CD14-positive monocyte (primary cell): ENCODE measurements at regions not wholly inside any gene's neighbourhood (a gene's known extent, or its start where the extent isn't known, plus 50 kb on each side); places are given as distances from the start of the nearest gene placed in this dataset.

Experiments
- DNase-seq, 3 donors: peaks; one replicate each; pipeline ENCODE4 v3.0.0-alpha.2; 2011 to 2022
- H2AFZ ChIP-seq: 2 replicates; pipeline ENCODE4 v1.6.0; 2012; ENCODE audit warnings: mild to moderate bottlenecking, low read depth, low read length, inconsistent platforms; ENCODE audit not compliant: insufficient read depth, poor library complexity, severe bottlenecking
- H3K27ac ChIP-seq, 2 donors: 1 replicate in 1 of 2; 2 replicates in 1 of 2; pipeline ENCODE4 v1.5.1; 2012 to 2013; ENCODE audit warnings: low read length in 2 of 2, control low read depth in 1 of 2, inconsistent platforms in 1 of 2, low read depth in 1 of 2, mild to moderate bottlenecking in 1 of 2
- H3K27me3 ChIP-seq, 2 donors: one replicate each; pipeline versions ENCODE4 v1.6.0 to v1.6.1; 2011 to 2013; ENCODE audit warnings: low read length in 2 of 2; ENCODE audit not compliant: control insufficient read depth in 2 of 2, insufficient read depth in 2 of 2
- H3K36me3 ChIP-seq, 2 donors: replicated peaks in 1 of 2; 1 replicate in 1 of 2; 2 replicates in 1 of 2; pipeline versions ENCODE4 v1.5.1 to v1.6.1; 2012 to 2013; ENCODE audit warnings: low read length in 2 of 2, control low read depth in 1 of 2, inconsistent platforms in 1 of 2, mild to moderate bottlenecking in 1 of 2; ENCODE audit not compliant: insufficient read depth in 2 of 2, control insufficient read depth in 1 of 2
- H3K4me1 ChIP-seq, 2 donors: 1 replicate in 1 of 2; 2 replicates in 1 of 2; pipeline versions ENCODE4 v1.5.1 to v1.6.1; 2012 to 2013; ENCODE audit warnings: low read length in 2 of 2, control low read depth in 1 of 2, inconsistent platforms in 1 of 2, mild to moderate bottlenecking in 1 of 2, moderate library complexity in 1 of 2; ENCODE audit not compliant: insufficient read depth in 2 of 2, control insufficient read depth in 1 of 2
- H3K4me2 ChIP-seq: replicated peaks from 2 replicates; pipeline ENCODE3; 2012; ENCODE audit warnings: low read length, moderate library complexity, mild to moderate bottlenecking; ENCODE audit not compliant: poor library complexity, severe bottlenecking; ENCODE audit errors: extremely low read depth
- H3K4me3 ChIP-seq, 3 experiments: fragments of 200-600 bp in 1 of 3; sonication (generic) in 1 of 3; replicated peaks in 1 of 3; 1 replicate in 2 of 3; 2 replicates in 1 of 3; pipeline ENCODE4 v1.5.1; 2011 to 2013; ENCODE audit warnings: low read length in 3 of 3, mild to moderate bottlenecking in 3 of 3, control low read depth in 2 of 3, low read depth in 2 of 3, inconsistent platforms in 1 of 3, moderate library complexity in 1 of 3
- H3K79me2 ChIP-seq: 2 replicates; pipeline ENCODE4 v1.6.0; 2012; ENCODE audit warnings: mild to moderate bottlenecking, control low read depth, inconsistent platforms, low read length, moderate library complexity; ENCODE audit not compliant: insufficient read depth
- H3K9ac ChIP-seq: 2 replicates; pipeline ENCODE4 v1.6.0; 2017; ENCODE audit warnings: low read length, mild to moderate bottlenecking; ENCODE audit not compliant: insufficient read depth, poor library complexity, severe bottlenecking
- H3K9me3 ChIP-seq, 2 donors: replicated peaks in 1 of 2; 1 replicate in 1 of 2; 2 replicates in 1 of 2; pipeline versions ENCODE4 v1.5.1 to v1.6.1; 2012 to 2013; ENCODE audit warnings: low read length in 2 of 2, control low read depth in 1 of 2; ENCODE audit not compliant: control insufficient read depth in 1 of 2, insufficient read depth in 1 of 2
- H4K20me1 ChIP-seq: 2 replicates; pipeline ENCODE4 v1.6.0; 2012; ENCODE audit warnings: mild to moderate bottlenecking, low read length, control low read depth, moderate library complexity; ENCODE audit not compliant: insufficient read depth
- H3K27ac Mint-ChIP-seq, 7 donors: one replicate each; pipeline ENCODE4 v1.8.0; 2020; ENCODE audit warnings: mild to moderate bottlenecking in 7 of 7, mixed read lengths in 7 of 7, moderate library complexity in 6 of 7, inconsistent platforms in 2 of 7
- H3K27me3 Mint-ChIP-seq, 3 donors: one replicate each; pipeline ENCODE4 v1.8.0; 2021 to 2022; ENCODE audit warnings: low read depth in 3 of 3, mild to moderate bottlenecking in 3 of 3, mixed read lengths in 3 of 3, moderate library complexity in 3 of 3, inconsistent platforms in 1 of 3
- H3K36me3 Mint-ChIP-seq, 2 donors: one replicate each; pipeline ENCODE4 v1.8.0; 2020; ENCODE audit warnings: mixed read lengths in 2 of 2, inconsistent platforms in 1 of 2, mild to moderate bottlenecking in 1 of 2
- H3K4me1 Mint-ChIP-seq: one replicate; pipeline ENCODE4 v1.8.0; 2020; ENCODE audit warnings: mild to moderate bottlenecking, mixed read lengths
- H3K4me3 Mint-ChIP-seq, 2 donors: one replicate each; pipeline ENCODE4 v1.8.0; 2020; ENCODE audit warnings: mild to moderate bottlenecking in 2 of 2, mixed read lengths in 2 of 2, moderate library complexity in 1 of 2
- H3K9me3 Mint-ChIP-seq, 7 donors: one replicate each; pipeline ENCODE4 v1.8.0; 2020 to 2022; ENCODE audit warnings: mixed read lengths in 7 of 7, mild to moderate bottlenecking in 6 of 7, moderate library complexity in 6 of 7, inconsistent platforms in 2 of 7
- WGBS: methylation state at CpG from one replicate; pipeline ENCODE4 v1.1.5; 2013; ENCODE audit warnings: missing lambda C conversion rate; ENCODE audit not compliant: insufficient coverage; 5-methylcytosine and 5-hydroxymethylcytosine counted together
- intact Hi-C, 2 donors: fragments of 100-400 bp; cut with micrococcal nuclease; formaldehyde crosslinking; loops; one replicate each; pipeline versions ENCODE4 v1.15.0 to v1.15.1; 2023
- TF ChIP-seq, protein P1 (sequence below): fragments of 200-600 bp; IDR thresholded peaks from one replicate; pipeline ENCODE4 v1.8.0; 2022; ENCODE audit warnings: antibody characterized with exemption, mild to moderate bottlenecking

DNA sequence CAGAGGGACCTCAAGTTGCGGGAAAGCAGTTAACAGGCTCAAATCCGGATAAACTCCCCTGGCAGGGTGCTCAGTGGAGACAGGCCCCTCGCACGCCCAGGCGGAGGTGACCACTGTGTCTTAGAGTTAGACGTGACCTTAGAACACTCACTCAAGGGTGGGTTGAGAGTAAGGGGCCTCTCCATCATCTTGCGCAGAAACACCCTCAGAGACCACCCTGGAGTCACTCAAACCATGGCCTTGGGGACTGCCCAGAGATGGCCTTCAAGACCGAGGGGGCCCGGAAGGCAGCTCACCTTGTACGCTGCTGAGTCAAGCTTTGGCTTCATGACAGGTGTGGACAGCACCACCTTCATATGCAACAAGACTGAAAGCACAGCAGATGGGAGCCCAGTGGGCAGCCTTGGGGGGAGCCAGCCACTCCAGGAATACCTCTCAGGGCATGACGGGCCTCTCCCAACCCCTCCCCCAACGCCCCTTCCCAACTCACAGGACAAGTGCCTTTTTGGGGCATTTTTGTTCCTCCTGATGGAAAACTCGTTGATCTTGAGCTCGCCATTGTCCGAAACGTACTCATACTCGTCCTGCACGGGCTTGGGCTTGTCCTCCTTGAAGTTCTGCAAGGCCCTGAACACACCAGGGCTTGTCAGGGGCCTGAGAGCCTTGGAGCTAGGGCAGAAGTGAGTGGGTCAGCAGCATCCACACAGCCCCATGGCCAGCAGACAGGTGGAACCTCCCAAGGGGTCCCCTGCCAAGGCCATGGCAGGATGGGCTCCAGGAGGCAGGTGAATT lies 229.2 kb downstream of the TUBA3C start:
- WGBS: 81% methylated on average over 13 of the region's 18 CpGs
- H3K4me1 ChIP-seq: no peaks in the 10 kb centered on the region
- no peak overlapping the region for H3K27ac ChIP-seq
- TF ChIP-seq, protein P1, sequence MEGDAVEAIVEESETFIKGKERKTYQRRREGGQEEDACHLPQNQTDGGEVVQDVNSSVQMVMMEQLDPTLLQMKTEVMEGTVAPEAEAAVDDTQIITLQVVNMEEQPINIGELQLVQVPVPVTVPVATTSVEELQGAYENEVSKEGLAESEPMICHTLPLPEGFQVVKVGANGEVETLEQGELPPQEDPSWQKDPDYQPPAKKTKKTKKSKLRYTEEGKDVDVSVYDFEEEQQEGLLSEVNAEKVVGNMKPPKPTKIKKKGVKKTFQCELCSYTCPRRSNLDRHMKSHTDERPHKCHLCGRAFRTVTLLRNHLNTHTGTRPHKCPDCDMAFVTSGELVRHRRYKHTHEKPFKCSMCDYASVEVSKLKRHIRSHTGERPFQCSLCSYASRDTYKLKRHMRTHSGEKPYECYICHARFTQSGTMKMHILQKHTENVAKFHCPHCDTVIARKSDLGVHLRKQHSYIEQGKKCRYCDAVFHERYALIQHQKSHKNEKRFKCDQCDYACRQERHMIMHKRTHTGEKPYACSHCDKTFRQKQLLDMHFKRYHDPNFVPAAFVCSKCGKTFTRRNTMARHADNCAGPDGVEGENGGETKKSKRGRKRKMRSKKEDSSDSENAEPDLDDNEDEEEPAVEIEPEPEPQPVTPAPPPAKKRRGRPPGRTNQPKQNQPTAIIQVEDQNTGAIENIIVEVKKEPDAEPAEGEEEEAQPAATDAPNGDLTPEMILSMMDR: no peak
- Mint-ChIP-seq H3K27me3 (peaks cover 0 to 3% (median 1%) of the 10 kb centered on the region in 3 donors), H3K9me3 (peaks cover 24 to 56% (median 37%) of the 10 kb centered on the region in 7 donors), H3K27ac (no peak overlapping the region), H3K4me3 (no peak overlapping the region), H3K4me1 (no peaks in the 10 kb centered on the region), H3K36me3 (no peaks in the 10 kb centered on the region)
- H2AFZ ChIP-seq: no peak overlapping the region
- H3K27me3 ChIP-seq: no peaks in the 10 kb centered on the region
- peaks cover 43 to 60% of the 10 kb centered on the region in 2 donors for H3K9me3 ChIP-seq
- intact Hi-C loops: no loop called here
- H3K4me3 ChIP-seq: no peak overlapping the region
- H4K20me1 ChIP-seq: no peaks in the 10 kb centered on the region
- DNase-seq: no peak
- H3K4me2 ChIP-seq: no peak overlapping the region
- no peaks in the 10 kb centered on the region for H3K79me2 ChIP-seq
- no peaks in the 10 kb centered on the region for H3K36me3 ChIP-seq
- no peak overlapping the region for H3K9ac ChIP-seq

DNA sequence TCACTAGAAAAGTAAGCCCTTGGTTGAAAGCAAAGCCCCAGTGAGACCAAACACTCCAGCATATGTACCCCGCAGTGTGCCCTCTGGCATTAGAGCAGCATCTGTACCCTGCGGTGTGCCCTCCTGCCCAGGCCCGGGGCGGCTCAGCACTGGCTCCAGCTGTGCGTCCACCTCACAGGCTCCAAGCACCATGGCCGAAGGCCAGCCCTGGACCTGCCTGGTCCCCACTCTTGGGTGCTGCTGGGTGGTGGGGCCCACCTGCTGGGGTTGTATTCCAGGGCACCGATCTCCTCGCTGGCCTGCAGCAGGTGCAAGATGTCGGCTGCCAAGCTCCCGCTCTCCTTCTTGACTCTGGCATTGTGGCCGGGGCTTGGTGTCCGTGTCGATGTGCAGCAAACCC lies 230.2 kb downstream of the TUBA3C start:
- no peak overlapping the region for H3K4me2 ChIP-seq
- Mint-ChIP-seq H3K27me3 (peaks cover 0 to 3% (median 0%) of the 10 kb centered on the region in 3 donors), H3K4me3 (no peak overlapping the region), H3K36me3 (no peaks in the 10 kb centered on the region), H3K9me3 (peaks cover 14 to 48% (median 29%) of the 10 kb centered on the region in 7 donors), H3K27ac (no peak overlapping the region), H3K4me1 (no peaks in the 10 kb centered on the region)
- H3K27ac ChIP-seq: no peak overlapping the region
- H2AFZ ChIP-seq: no peak overlapping the region
- no peak overlapping the region for H3K9ac ChIP-seq
- TF ChIP-seq, protein P1: no peak
- 95% methylated on average over 13 of the region's 13 CpGs for WGBS
- no peak overlapping the region for H3K4me3 ChIP-seq
- H3K9me3 ChIP-seq: peaks cover 32 to 55% of the 10 kb centered on the region in 2 donors
- no peaks in the 10 kb centered on the region for H3K27me3 ChIP-seq
- no peaks in the 10 kb centered on the region for H4K20me1 ChIP-seq
- H3K36me3 ChIP-seq: no peaks in the 10 kb centered on the region
- no peaks in the 10 kb centered on the region for H3K79me2 ChIP-seq
- intact Hi-C loops: no loop called here
- H3K4me1 ChIP-seq: no peaks in the 10 kb centered on the region
- DNase-seq: no peak
